Prostate gland (tissue), 2 donors: ENCODE measurements at regions not wholly inside any gene's neighbourhood (a gene's known extent, or its start where the extent isn't known, plus 50 kb on each side); places are given as distances from the start of the nearest gene placed in this dataset.

Experiments used
- CTCF ChIP-seq, 4 experiments: fragments of 200-600 bp in 2 of 4; fragments of 450-650 bp in 2 of 4; sonication (generic) in 2 of 4; IDR thresholded peaks; 1 replicate in 3 of 4; 2 replicates in 1 of 4; pipeline ENCODE4 v1.5.1; 2016 to 2019; ENCODE audit warnings: antibody characterized with exemption in 4 of 4, mild to moderate bottlenecking in 2 of 4, moderate library complexity in 2 of 4
- POLR2A ChIP-seq: fragments of 450-650 bp; IDR thresholded peaks from one replicate; pipeline ENCODE4 v1.6.1; 2016; ENCODE audit warnings: antibody characterized with exemption, mild to moderate bottlenecking
- POLR2AphosphoS5 ChIP-seq: sonication (generic); formaldehyde crosslinking; IDR thresholded peaks from one replicate; pipeline ENCODE4 v1.6.1; 2017; ENCODE audit warnings: antibody characterized with exemption

GRCh38 chr7:94104301-94104700, 100.1 kb upstream of the BET1 start:
- no peak for TF ChIP-seq CTCF (IDR thresholded peaks at IDR 0.05)
- no peak for TF ChIP-seq POLR2A
- no peak for TF ChIP-seq POLR2AphosphoS5
